T-helper 22 cell (primary cell): ENCODE measurements at regions not wholly inside any gene's neighbourhood (a gene's known extent, or its start where the extent isn't known, plus 50 kb on each side); places are given as distances from the start of the nearest gene placed in this dataset.
"Not testable (repeated sequence)": the region's sequence is repeated elsewhere in the genome, so short reads cannot be mapped to it uniquely, and the experiment has no call there.

ENCODE experiments used
- DNase-seq: peaks from one replicate; pipeline ENCODE4 v3.0.0-alpha.2; 2020; ENCODE audit warnings: low read depth

GRCh38 chr15:22665711-22666110 is 120.7 kb upstream of the NIPA1 start:
- DNase-seq, result not testable (repeated sequence)

GRCh38 chr15:22684786-22685185 is 101.7 kb upstream of the NIPA1 start:
- not testable (repeated sequence) for DNase-seq

GRCh38 chr15:22699881-22700280 is 86.6 kb upstream of the NIPA1 start:
- not testable (repeated sequence) for DNase-seq

- DNase-seq, result not testable (repeated sequence)
Observed at GRCh38 chr15:22710831-22711341, 75.6 kb upstream of the NIPA1 start.

GRCh38 chr15:22713933-22714332 is 72.5 kb upstream of the NIPA1 start:
- DNase-seq, result not testable (repeated sequence)

GRCh38 chr15:22714358-22715132 is 71.9 kb upstream of the NIPA1 start:
- not testable (repeated sequence) for DNase-seq

- DNase-seq, result not testable (repeated sequence)
Observed at GRCh38 chr15:22715133-22715845, 71.2 kb upstream of the NIPA1 start.

- DNase-seq, result not testable (repeated sequence)
Observed at GRCh38 chr15:22719980-22720379, 66.5 kb upstream of the NIPA1 start.

GRCh38 chr15:22726104-22726503 is 60.3 kb upstream of the NIPA1 start:
- not testable (repeated sequence) for DNase-seq

GRCh38 chr15:22735067-22735466 is 51.4 kb upstream of the NIPA1 start:
- not testable (repeated sequence) for DNase-seq

GRCh38 chr15:22735781-22736180 is 50.7 kb upstream of the NIPA1 start:
- DNase-seq, result no peak

GRCh38 chr15:22736200-22736599 is 50.2 kb upstream of the NIPA1 start:
- not testable (repeated sequence) for DNase-seq
